Retinal pigment epithelial cell (primary cell): ENCODE measurements at regions not wholly inside any gene's neighbourhood (a gene's known extent, or its start where the extent isn't known, plus 50 kb on each side); places are given as distances from the start of the nearest gene placed in this dataset.

Experiments
- DNase-seq: peaks from one replicate; pipeline ENCODE4 v3.0.0-alpha.2; 2010; ENCODE audit warnings: low read depth
- H3K4me3 ChIP-seq: 2 replicates; pipeline ENCODE4 v1.5.1; 2011; ENCODE audit warnings: mild to moderate bottlenecking, low read length, control low read depth, moderate library complexity
- CTCF ChIP-seq: conservative IDR thresholded peaks from 2 replicates; pipeline ENCODE4 v1.5.1; 2011; ENCODE audit warnings: low read depth, low read length, control low read depth, inconsistent platforms

- H3K4me3 ChIP-seq = no peak overlapping the region
- TF ChIP-seq CTCF = no peak
- DNase-seq = no peak
These were observed 439.3 kb downstream of the RPS24 start for GRCh38 chr10:78473006-78473405.

GRCh38 chr10:78474743-78475142, 441.1 kb downstream of the RPS24 start:
- TF ChIP-seq CTCF = no peak
- no peak for DNase-seq
- no peak overlapping the region for H3K4me3 ChIP-seq

- H3K4me3 ChIP-seq = no peak overlapping the region
- DNase-seq = no peak
These were observed 441.8 kb downstream of the RPS24 start for GRCh38 chr10:78475437-78475836.

GRCh38 chr10:78476156-78476555, 442.5 kb downstream of the RPS24 start:
- no peak for TF ChIP-seq CTCF
- DNase-seq = no peak
- H3K4me3 ChIP-seq = no peak overlapping the region

More at GRCh38 chr10:78475437-78475836, 441.8 kb downstream of the RPS24 start:
- no peak for TF ChIP-seq CTCF

- TF ChIP-seq CTCF = no peak
- no peak for DNase-seq
- H3K4me3 ChIP-seq = no peak overlapping the region
These were observed 443.2 kb downstream of the RPS24 start for GRCh38 chr10:78476844-78477243.

GRCh38 chr10:78478919-78479318, 445.3 kb downstream of the RPS24 start:
- TF ChIP-seq CTCF = no peak
- DNase-seq = no peak

GRCh38 chr10:78479467-78479866, 445.8 kb downstream of the RPS24 start:
- TF ChIP-seq CTCF = no peak
- no peak overlapping the region for H3K4me3 ChIP-seq
- no peak for DNase-seq

More at GRCh38 chr10:78478919-78479318, 445.3 kb downstream of the RPS24 start:
- H3K4me3 ChIP-seq = no peak overlapping the region
